SK-N-SH (cell line): ENCODE measurements at regions not wholly inside any gene's neighbourhood (a gene's known extent, or its start where the extent isn't known, plus 50 kb on each side); places are given as distances from the start of the nearest gene placed in this dataset.

Experiments used
- CTCF ChIP-seq: fragments of 200-600 bp; sonication (generic); IDR thresholded peaks from 2 replicates; pipeline ENCODE4 v1.6.1; 2017; ENCODE audit warnings: antibody characterized with exemption, mild to moderate bottlenecking, moderate library complexity
- GABPA ChIP-seq: IDR thresholded peaks from 2 replicates; pipeline ENCODE4 v1.4.0; 2012; ENCODE audit warnings: low read depth, mild to moderate bottlenecking
- REST ChIP-seq: IDR thresholded peaks from 2 replicates; pipeline ENCODE4 v1.6.1; 2012; ENCODE audit warnings: mild to moderate bottlenecking, low read depth, low read length, moderate library complexity
- RFX5 ChIP-seq: IDR thresholded peaks from 2 replicates; pipeline ENCODE4 v1.6.1; 2012; ENCODE audit warnings: mild to moderate bottlenecking, improper control_type of control experiment, low read length

GRCh38 chr7:110142939-110143526 is 947.9 kb upstream of the LRRN3 start:
- TF ChIP-seq REST = no peak
- TF ChIP-seq GABPA = no peak
- no peak for TF ChIP-seq RFX5
- no peak for TF ChIP-seq CTCF
